ENCODE measurements at regions not wholly inside any gene's neighbourhood (a gene's known extent, or its start where the extent isn't known, plus 50 kb on each side); places are given as distances from the start of the nearest gene placed in this dataset.
"Not testable (repeated sequence)": the region's sequence is repeated elsewhere in the genome, so short reads cannot be mapped to it uniquely, and the experiment has no call there.

DNA sequence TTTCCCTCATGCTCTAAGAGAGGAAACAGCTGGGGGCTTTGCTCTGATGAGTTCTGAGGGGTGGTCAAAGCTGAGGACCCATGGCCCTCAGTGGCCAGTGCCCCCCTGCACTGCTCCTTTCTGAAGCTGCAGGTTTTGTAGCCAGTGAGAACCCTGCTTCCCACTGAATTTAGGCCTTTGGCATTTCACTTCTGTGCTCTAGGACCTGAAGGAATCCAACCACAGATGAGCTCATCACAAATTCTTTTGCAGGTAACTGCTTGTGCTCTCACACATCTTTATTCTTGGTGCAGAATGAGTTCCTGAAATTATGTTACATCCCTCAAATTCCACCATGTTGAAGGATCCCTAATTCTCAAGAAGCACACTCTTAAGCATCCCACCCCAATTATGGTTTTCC is 248.7 kb upstream of the IRF2BP2 start:
- no peak for DNase-seq

DNA sequence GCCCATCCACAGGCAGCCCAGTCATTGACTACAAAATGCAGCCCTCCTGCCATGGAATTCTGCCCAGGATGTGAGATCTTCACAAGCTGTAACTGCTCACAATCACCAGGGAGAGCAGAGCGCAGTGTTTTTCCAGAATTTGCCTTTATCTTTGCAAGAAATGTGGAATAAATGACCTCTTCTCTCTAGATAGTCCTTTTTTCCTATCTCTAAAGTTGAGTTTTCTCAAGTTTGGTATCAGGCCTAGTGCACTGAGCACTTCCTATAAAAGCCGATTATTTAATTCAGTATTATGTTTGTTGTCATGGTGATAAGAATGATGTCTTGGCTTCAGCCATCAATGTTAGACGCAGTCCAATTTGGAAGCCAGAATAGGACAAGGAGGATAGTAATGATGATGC is 246.9 kb upstream of the IRF2BP2 start:
- DNase-seq: no peak

DNA sequence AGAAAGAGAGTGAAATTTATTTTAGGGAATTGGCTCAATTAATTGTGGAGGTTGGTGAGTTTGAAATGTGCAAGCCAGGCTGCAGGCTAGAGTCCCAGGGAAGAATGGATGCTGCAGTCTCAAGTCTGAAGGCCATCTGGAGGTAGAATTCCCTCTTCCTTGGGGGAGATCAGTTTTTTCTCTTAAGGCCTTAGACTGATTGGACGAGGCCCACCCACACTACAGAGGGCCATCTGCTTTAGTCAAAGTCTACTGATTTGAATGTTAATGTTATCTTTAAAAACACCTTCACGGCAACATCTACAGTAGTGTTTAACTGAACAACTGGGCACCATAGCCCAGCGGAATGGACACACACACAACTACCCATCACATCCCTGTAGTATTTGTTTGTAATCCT is 245.9 kb upstream of the IRF2BP2 start:
- no peak for DNase-seq

DNA sequence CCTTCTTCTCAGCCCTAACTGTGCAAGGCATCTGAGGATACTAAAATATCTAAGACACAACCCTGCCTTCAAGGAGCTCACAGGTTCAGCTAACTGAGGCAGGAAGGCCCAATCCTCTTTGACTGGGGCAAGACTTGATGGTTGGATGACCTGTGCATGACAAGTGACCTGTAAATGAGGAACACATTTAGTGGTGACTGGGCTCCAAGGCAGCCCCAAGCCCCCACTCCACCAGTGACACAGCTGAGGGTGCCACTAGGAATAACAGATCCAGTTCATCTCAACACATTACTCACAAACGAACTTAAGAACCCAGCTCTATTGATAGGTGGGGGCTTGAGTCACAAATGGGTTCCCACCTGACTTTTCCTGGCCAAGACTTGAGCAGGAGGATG is 244.7 kb upstream of the IRF2BP2 start:
- no peak for DNase-seq

DNA sequence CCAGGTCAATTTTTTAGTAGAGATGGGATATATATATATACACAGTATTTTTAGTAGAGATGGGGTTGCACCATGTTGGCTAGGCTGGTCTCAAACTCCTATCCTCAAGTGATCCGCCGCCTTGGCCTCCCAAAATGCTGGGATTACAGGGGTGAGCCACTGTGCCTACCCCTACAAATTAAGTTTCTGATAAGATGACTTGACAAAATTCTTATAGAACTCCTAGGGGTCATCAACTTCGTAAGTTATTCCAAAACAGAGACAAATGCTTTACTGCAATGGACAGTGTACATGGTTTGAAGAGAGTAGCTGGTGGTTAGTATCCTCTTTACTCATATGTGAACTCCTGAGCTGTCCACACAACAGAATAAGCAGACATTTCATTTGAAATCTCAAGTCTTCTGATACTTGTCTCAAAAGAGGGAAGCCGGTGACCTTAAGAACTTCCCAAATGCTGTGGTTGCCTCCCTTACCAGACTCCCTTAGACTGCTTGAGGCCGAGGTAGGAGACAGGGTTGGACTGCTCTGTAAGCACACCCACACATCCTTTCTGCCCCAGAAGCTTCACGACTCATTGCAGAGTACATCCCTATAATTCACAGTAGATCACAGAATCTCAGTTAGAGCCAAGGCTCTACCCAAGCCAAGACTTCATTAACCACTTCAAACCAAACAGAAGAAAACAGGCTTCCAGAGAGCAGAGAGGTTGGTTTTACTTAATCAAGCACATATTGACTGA is 244.1 kb upstream of the IRF2BP2 start:
- DNase-seq: no peak

DNA sequence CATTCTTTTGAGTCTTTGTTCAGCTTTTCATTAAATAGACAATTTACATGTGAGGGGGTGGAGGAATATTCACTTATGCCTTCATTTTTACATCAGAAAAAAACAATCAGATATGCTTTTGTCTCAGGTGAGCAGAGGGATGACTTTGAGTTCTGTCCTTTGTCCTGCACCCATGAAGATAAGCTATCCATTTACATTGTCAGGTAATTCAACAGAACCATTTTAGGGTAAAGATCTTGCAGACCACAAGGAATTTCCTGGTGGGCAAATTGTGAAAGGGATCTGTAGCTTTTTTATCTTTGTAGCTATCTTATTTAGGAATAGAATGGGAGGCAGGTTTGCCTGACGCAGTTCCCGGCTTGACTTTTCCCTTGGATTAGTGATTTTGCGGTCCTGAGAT is 242.7 kb upstream of the IRF2BP2 start:
- no peak for DNase-seq

DNA sequence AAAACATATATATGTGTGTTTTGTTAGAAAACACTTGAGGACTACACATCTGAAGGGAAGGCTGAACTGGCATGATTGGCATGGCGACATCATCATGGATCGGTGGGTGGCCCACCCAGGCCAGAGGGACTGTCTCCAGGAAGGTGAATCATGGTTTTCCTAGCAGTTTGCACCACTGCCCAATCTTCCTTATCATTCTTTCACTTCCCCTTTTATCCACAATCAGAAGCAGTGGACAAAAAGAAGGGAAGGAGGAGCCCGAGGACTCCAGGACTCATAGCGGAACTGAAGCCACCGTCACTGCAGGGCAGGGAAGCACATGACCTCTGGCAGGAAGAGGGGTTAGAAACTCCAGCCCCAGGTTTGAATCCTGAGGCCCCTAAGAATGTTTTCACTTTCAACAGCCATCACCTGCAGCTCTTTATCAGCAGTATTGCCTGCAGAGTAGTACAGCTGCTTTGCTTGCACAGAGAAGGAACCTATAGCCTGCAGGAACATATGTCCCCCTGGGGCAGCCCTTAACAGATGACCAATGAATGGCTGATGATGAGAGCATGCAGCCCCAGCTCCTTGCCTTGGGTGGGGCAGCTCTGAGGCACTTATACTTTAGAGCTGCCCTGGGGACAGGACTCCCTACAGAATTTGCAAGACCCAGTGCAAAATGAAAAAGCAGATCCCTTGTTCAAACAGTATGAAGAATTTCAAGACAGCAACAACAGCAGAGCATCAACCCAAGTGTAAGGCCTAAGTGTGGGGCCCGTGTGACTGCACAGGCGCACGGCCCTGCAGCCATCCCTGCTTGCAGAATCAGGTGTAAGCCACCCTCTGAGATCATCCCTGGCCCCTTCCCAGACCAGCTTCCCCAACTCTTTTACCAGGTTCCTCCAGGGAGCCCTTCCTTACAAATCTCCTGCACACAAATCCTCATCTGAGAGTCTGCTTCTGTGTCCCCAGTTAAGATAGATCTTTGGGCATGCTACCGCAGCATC is 241.8 kb upstream of the IRF2BP2 start:
- no peak for DNase-seq

DNA sequence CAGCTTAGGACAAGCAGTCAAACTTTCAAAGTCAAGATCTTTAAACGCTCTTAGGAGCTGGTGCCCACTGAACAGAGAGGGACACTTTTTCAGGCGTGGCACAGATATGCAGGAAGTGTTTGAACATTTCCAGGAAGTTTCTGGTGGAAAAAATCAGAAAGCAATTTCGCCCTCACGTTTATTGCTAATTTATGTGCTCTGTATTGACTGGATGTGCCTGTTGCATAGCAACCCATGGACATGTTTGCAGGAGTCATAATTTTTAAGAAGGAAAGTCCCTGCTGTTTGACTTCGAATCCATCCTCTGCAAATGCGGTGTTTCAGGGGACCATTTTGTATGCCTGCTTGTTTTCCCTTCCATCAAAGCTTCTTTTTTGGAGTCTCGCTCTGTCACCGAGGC is 239.9 kb upstream of the IRF2BP2 start:
- no peak for DNase-seq

DNA sequence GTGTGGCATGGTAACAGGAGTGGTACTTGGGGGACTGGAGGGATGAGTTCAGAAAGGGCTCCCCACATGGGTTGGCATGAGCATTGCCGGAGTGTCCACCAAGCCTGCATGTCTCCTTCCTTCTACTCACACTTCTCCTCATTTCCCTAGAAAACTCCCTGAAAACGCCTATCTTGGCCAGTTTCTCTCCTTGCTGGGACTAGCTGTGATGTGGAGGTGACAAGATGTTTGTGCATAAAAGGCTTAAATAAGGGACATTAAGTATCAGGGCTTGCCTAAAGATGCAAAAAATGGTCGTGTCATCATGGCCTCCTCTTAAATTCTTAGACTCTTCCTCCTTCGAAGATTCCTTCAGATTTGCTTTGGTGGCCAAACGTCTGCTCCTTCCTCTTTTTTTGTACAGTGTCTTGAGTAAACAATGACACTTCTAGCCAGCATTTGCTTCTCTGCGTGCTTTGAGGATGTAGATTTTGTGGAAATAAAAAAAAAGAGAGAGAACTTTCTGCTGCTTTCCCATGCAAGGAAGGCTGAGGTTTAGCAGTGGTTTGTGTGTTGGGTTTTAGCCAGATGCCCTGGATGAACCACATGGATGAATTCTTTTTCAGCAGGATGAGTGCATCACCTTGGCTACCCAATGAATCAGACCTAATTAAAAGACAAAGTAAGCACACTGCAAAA is 239.1 kb upstream of the IRF2BP2 start:
- DNase-seq: no peak

DNA sequence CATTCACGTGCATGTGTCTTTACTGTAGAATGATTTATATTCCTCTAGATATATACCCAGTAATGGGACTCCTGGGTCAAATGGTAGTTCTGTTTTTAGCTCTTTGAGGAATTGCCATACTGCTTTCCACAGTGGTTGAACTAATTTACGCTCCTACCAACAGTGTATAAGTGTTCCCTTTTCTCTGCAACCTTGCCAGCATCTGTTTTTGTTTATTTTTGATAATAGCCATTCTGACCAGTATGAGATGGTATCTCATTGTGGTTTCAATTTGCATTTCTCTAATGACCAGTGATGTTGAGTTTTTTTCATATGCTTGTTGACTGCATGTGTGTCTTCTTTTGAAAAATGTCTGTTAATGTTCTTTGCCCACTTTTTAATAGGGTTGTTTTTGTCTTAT is 236.8 kb upstream of the IRF2BP2 start:
- DNase-seq: not testable (repeated sequence)

DNA sequence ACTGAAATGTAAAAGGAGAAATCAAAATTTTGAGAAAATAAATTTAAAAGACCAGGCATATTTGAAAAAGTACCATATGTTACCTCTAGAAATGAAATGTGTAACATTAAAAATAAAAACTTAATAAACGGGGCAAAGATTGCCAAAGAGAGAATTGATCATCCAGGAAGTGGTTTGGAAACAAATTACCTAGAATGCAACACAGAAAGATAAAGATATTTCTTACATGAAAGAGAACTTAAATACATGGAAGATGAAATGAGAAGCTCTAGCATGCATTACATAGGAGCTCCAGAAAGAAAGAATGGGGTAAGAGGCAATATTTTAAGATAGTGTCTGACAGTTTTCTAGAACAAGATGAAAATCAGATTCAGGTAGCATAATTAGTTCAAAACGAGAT is 235.9 kb upstream of the IRF2BP2 start:
- no peak for DNase-seq

DNA sequence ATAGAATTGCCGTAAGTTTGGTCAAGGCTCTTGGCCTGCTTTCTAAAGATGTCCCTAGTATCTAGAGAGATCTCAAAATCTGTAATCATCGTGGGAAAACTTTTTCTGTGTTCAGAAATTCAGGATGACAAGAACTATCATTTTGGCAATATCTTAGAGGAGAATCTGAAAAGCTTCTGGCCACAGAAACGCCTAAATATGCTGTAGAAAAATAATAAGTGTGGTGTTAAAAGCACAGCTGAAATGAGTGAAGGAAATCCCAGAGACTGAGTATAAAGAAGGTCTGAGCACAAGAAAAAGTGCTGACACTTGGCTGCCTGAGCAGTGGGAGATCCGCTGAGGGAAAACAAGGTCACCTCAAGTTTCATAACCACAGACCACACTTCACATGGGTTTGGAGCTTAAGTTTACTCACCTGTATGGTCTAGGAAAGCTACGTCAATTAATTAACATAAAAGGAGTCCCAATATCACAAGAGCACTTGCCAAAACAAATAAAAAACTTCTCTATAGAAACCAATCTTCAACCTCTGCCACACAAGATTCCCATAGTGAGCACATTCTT is 235.2 kb upstream of the IRF2BP2 start:
- no peak for DNase-seq

DNA sequence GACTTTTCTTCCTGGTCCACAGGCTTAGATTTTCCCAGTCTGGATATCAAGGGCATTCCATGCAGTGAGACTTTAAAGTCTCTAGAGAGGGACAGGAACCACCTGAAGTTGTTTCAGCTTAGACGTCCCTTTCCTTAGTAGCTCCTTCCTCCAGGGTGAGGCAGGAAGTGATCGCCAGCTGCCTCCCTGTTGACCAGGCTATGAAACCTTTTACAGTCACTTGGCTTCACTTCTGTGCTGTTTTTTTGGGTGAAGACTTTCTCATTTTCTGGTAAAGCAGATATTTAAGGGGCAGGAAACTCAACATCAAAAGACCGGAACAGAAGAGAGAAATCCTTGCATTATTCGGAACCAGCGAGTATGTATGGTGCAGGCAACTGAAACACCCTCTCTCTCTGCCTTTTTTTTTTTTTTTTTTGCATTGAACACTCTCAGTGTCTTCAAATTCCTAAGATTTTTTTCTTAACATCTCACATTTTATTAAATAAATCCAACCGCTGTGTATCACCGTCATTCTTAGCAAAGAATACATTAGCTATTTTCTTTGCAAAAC is 234.6 kb upstream of the IRF2BP2 start:
- DNase-seq: no peak

DNA sequence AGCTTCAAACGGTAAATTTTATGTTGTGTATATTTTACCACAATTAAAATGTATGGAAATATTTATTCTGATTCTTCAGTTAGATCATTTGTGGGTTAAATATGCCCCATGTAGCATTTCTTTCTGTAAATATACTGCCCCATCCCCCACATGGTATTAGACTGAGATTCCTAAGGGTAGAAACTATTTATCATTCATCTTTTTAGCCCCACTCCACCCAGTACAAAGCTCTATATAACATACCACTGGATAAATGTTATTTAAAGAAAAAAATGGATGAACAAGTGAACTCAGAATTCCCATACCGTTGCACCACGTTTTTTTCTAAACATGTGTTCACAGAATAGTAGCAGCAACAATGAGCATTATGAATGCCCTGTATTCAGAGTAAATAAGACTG is 234.0 kb upstream of the IRF2BP2 start:
- no peak for DNase-seq

DNA sequence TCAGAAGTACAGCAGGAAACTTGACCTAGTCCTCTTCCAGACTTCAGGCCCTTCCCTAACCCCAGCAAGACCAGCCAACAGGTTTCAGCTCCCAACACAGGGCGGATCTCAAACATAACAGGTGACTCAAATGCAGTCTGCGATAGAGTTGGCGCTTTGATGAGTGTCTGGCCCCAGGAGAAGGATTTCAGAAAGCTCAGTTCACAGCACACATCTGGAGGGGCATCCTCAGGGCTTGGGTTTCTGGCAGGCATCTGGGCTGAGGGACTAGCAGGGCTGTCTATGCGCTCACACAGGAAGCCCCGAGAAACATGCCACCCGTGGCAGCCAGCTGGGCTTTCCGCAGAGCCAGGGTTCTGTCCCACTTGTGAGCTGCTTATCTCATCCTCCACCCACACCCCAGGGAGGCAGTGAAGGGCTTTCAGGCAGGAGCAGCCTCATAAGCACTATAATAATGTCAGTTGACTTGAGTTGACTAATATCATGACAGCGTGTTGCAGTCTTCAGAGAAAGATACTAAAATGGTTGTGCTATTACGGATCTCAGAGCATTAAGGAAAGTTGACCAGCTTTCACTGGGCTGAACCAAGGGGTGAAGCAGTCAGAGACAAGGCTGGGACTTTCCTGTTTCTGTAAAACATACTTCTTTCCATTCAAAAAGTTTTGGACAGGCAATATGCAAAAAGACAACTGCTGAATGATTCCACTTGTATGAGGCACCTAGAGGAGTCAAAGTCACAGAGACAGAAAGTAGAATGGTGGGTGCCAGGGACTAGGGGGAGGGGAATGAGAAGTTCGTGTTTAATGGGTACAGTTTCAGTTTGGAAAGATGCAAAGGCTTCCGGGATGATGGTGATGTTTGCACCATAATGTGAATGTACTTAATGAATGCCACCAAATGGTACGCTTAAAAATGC is 233.0 kb upstream of the IRF2BP2 start:
- DNase-seq: no peak

DNA sequence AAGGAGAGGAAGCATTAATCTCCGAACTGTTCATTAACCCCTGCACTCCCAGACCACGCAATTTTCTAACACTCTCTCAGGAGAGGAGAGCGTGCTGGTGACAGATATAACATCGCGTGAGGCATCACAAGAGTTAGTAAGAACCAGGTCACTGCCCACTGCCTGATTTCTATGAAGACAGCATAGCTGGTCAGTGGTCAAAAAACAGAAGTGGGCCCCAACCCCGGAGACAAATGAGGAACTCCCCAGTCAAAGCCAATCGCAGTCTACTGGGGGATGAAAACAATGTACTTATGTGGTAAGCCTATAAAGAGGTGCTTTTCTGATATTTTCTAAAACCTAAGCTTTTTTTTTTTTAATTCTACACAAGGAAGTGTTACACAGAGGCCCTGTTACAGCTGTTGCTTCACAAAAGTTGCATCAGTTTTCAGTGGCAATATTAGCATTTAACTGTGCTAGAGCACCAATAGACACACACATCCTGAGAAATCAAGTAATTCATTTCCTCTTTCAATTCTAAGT is 231.8 kb upstream of the IRF2BP2 start:
- no peak for DNase-seq

DNA sequence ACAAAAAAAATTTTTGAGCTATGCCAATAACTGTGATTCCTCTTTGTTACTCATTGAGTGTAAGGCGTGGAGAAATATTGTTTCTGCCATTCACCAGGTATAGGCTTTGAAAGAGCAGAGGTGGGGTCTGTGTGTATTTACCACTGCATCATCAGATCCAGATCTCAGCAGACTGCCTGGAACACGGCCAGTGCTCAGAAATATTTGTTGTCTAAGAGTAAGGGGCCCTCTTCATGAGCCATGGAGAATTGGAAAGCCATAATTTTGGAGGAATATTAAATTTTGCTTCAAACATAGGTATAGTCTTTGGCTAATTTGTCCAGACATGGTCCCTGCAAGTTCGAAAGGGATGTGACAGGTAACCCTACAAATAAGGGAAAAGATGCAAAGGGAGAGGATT is 231.3 kb upstream of the IRF2BP2 start:
- DNase-seq: no peak

DNA sequence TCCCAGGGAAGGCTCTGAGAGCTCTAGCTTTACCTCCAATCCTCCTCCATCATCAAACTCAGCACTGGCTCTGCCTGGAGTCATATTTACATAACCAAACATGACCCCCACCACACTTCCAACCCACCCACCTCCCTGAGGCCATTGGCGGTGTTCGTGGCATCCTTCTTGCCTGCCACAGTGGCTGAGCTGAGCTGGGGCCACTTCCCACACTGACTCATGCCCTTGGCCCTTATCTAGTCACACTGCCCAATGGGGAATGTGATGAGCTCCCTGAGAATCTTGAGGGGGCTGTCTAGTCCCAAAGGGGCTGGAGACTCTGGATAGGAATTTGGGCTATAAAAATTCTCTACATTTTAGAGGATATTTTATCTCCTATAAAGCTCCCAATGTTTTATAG is 230.9 kb upstream of the IRF2BP2 start:
- no peak for DNase-seq

DNA sequence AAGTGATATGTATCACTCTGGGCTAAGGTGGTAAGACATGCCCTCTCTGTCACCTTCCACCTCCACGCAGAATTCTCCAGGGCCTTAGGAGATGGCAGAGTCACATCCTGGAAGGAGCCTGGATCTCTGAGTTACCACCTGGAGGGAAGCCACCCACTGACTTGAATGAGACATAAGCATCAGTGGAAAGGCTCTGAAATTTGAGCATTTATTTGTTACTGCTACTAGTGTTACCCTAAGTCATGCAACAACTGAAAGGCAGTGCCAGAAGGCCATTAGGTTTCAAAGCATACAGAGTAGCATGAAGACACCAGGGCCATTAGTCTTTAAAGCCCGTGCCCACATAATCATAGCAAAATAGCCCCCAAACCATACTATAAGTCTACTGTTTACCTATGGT is 230.3 kb upstream of the IRF2BP2 start:
- DNase-seq: peak; percentile 17 to 45

DNA sequence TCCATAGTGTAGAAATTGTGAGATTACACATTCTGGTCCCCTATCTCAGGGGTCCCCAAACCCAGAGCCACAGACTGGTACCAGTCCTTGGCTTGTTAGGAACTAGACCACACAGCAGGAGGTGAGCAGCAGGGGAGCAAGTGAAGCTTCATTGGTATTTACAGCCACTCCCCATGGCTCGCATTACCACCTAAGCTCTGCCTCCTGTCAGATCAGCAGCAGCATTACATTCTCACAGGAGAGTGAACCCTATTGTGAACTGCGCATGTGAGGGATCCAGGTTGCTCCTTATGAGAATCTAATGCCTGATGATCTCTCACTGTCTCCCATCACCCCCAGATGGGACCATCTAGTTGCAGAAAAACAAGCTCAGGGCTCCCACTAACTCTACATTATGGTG is 229.7 kb upstream of the IRF2BP2 start:
- peak in 1 of 2 experiments; percentile 17 for DNase-seq

DNA sequence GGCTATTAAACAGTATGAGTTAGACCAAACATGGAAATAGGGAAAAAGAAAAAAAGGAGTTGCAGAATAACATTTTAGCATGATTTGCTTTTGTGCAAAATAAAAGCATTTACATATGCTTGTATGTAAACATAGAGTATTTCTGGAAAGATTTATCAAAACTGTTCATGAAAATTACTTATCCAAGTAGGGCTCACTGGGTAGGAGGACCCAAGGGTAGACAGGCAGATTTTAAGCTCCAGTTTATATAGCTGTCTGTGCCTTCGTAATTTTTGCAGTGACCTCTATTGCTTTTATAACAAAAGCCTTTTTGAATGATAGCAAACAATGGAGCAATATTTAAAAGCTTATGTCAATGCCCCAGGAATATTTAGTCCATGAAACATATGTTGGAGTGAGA is 228.8 kb upstream of the IRF2BP2 start:
- no peak for DNase-seq

DNA sequence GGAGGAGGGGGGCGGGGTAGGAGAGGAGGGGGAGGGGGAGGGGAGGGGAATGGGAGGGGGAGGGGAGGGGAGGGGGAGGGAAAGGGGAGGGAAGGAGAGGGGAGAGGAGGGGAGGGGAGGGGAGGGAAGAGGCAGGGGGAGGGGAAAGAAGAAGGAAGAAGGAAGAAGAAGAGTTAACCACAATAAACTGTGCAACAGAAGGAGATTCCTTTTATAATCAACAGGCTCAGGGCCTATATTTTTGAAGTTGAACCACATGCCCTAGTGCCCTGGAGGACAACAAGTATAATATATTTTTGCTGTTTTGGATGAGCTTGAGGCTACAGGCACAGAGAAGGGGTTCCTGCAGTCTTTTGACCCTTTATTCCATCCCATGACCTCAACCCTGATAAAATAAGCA is 228.2 kb upstream of the IRF2BP2 start:
- DNase-seq: no peak
